Vagina (tissue), 2 donors: ENCODE measurements at regions not wholly inside any gene's neighbourhood (a gene's known extent, or its start where the extent isn't known, plus 50 kb on each side); places are given as distances from the start of the nearest gene placed in this dataset.

ENCODE experiments used
- DNase-seq, 2 donors: peaks; one replicate each; pipeline ENCODE4 v3.0.0-alpha.2; 2017; ENCODE audit errors: extremely low spot score in 2 of 2
- H3K27ac ChIP-seq: fragments of 200-600 bp; sonication (generic); one replicate; pipeline ENCODE4 v1.5.1; 2019
- H3K27me3 ChIP-seq: fragments of 200-600 bp; sonication (generic); one replicate; pipeline ENCODE4 v1.5.1; 2019
- H3K36me3 ChIP-seq, 2 donors: fragments of 200-600 bp; sonication (generic); one replicate each; pipeline ENCODE4 v1.5.1; 2017 to 2019
- H3K4me1 ChIP-seq: fragments of 200-600 bp; sonication (generic); one replicate; pipeline ENCODE4 v1.5.1; 2019
- H3K4me3 ChIP-seq, 2 donors: fragments of 200-600 bp; sonication (generic); 1 replicate in 1 of 2; 2 replicates in 1 of 2; pipeline ENCODE4 v1.5.1; 2016 to 2019
- H3K9me3 ChIP-seq: fragments of 200-600 bp; sonication (generic); one replicate; pipeline ENCODE4 v1.5.1; 2019
- CTCF ChIP-seq, 3 experiments: fragments of 450-650 bp in 2 of 3; fragments of 200-600 bp in 1 of 3; sonication (generic) in 1 of 3; IDR thresholded peaks; one replicate each; pipeline ENCODE4 v1.5.1; 2017 to 2019; ENCODE audit warnings: antibody characterized with exemption in 3 of 3, mild to moderate bottlenecking in 2 of 3, moderate library complexity in 2 of 3
- POLR2A ChIP-seq, 2 donors: fragments of 450-650 bp; IDR thresholded peaks; one replicate each; pipeline ENCODE4 v1.6.1; 2017; ENCODE audit warnings: antibody characterized with exemption in 2 of 2, mild to moderate bottlenecking in 2 of 2, moderate library complexity in 2 of 2
- POLR2AphosphoS5 ChIP-seq, 2 donors: sonication (generic); formaldehyde crosslinking; IDR thresholded peaks; one replicate each; pipeline ENCODE4 v1.9.0; 2017; ENCODE audit warnings: antibody characterized with exemption in 2 of 2, mild to moderate bottlenecking in 2 of 2, low read depth in 1 of 2; ENCODE audit not compliant: insufficient read depth in 1 of 2
- intact Hi-C: fragments of 100-400 bp; cut with DNase I; formaldehyde crosslinking; loops from one replicate; pipeline ENCODE4 v1.15.1; 2023

GRCh38 chr6:109295774-109296156, 86.5 kb downstream of the CD164 start:
- H3K9me3 ChIP-seq = no peaks in the 10 kb centered on the region
- H3K27me3 ChIP-seq = no peaks in the 10 kb centered on the region
- H3K4me1 ChIP-seq = no peaks in the 10 kb centered on the region
- no peak for TF ChIP-seq POLR2AphosphoS5 (IDR thresholded peaks at IDR 0.05; ENCODE audit: insufficient read depth in 1 of 2, low read depth in 1 of 2)
- no peak for TF ChIP-seq POLR2A (IDR thresholded peaks at IDR 0.05)
- no peak for TF ChIP-seq CTCF (IDR thresholded peaks at IDR 0.05)
- no peak overlapping the region for H3K4me3 ChIP-seq
- no peak for DNase-seq
- no peaks in the 10 kb centered on the region for H3K36me3 ChIP-seq
- intact Hi-C loops = no loop called here
- no peak overlapping the region for H3K27ac ChIP-seq

- DNase-seq = no peak
- no peaks in the 10 kb centered on the region for H3K4me1 ChIP-seq
- H3K36me3 ChIP-seq = no peaks in the 10 kb centered on the region
- H3K27me3 ChIP-seq = no peaks in the 10 kb centered on the region
- intact Hi-C loops = no loop called here
- no peak for TF ChIP-seq POLR2A (IDR thresholded peaks at IDR 0.05)
- TF ChIP-seq CTCF (IDR thresholded peaks at IDR 0.05) = no peak
- TF ChIP-seq POLR2AphosphoS5 (IDR thresholded peaks at IDR 0.05; ENCODE audit: insufficient read depth in 1 of 2, low read depth in 1 of 2) = no peak
- no peak overlapping the region for H3K4me3 ChIP-seq
- H3K9me3 ChIP-seq = no peaks in the 10 kb centered on the region
- H3K27ac ChIP-seq = no peak overlapping the region
These were observed 87.0 kb downstream of the CD164 start for GRCh38 chr6:109295109-109295773.

- no peaks in the 10 kb centered on the region for H3K4me1 ChIP-seq
- no peak for TF ChIP-seq POLR2AphosphoS5 (IDR thresholded peaks at IDR 0.05; ENCODE audit: insufficient read depth in 1 of 2, low read depth in 1 of 2)
- TF ChIP-seq CTCF (IDR thresholded peaks at IDR 0.05) = no peak
- no peak for TF ChIP-seq POLR2A (IDR thresholded peaks at IDR 0.05)
These were observed 89.2 kb downstream of the CD164 start for GRCh38 chr6:109292983-109293586.

GRCh38 chr6:109292420-109292819, 89.8 kb downstream of the CD164 start:
- TF ChIP-seq CTCF (IDR thresholded peaks at IDR 0.05) (no peak), POLR2AphosphoS5 (IDR thresholded peaks at IDR 0.05; ENCODE audit: insufficient read depth in 1 of 2, low read depth in 1 of 2) (no peak), POLR2A (IDR thresholded peaks at IDR 0.05) (no peak)
- Histone ChIP-seq H3K9me3 (no peaks in the 10 kb centered on the region), H3K27me3 (no peaks in the 10 kb centered on the region), H3K27ac (no peak overlapping the region), H3K36me3 (no peaks in the 10 kb centered on the region), H3K4me3 (no peak overlapping the region), H3K4me1 (no peaks in the 10 kb centered on the region)
- DNase-seq = no peak
- intact Hi-C loops = no loop called here

More at GRCh38 chr6:109292983-109293586, 89.2 kb downstream of the CD164 start:
- Histone ChIP-seq H3K27ac (no peak overlapping the region), H3K4me3 (no peak overlapping the region), H3K9me3 (no peaks in the 10 kb centered on the region), H3K36me3 (no peaks in the 10 kb centered on the region), H3K27me3 (no peaks in the 10 kb centered on the region)
- no peak for DNase-seq
- intact Hi-C loops = no loop called here

- TF ChIP-seq CTCF (IDR thresholded peaks at IDR 0.05) (no peak), POLR2AphosphoS5 (IDR thresholded peaks at IDR 0.05; ENCODE audit: insufficient read depth in 1 of 2, low read depth in 1 of 2) (no peak)
- Histone ChIP-seq H3K4me3 (no peak overlapping the region), H3K9me3 (no peaks in the 10 kb centered on the region), H3K27ac (no peak overlapping the region), H3K4me1 (no peaks in the 10 kb centered on the region), H3K36me3 (no peaks in the 10 kb centered on the region), H3K27me3 (no peaks in the 10 kb centered on the region)
- intact Hi-C loops = no loop called here
- DNase-seq = no peak
These were observed 90.4 kb downstream of the CD164 start for GRCh38 chr6:109291902-109292301.
